Activated T-cell treated with anti-CD3 and anti-CD28 coated beads, Interleukin-2, amount 50 U/mL, for 4 hours (primary cell): ENCODE measurements at regions not wholly inside any gene's neighbourhood (a gene's known extent, or its start where the extent isn't known, plus 50 kb on each side); places are given as distances from the start of the nearest gene placed in this dataset.

Experiments
- ATAC-seq, 2 donors: fragments of 200-7000 bp; cut with Tn5 transposase; one replicate each; pipeline ENCODE4 v1.10.0; 2021
- DNase-seq: peaks from one replicate; pipeline ENCODE4 v3.0.0-alpha.2; 2020
- H3K27me3 Mint-ChIP-seq: one replicate; pipeline ENCODE4 v1.8.0; 2021; ENCODE audit warnings: low read depth, mixed read lengths
- H3K36me3 Mint-ChIP-seq: one replicate; pipeline ENCODE4 v1.8.0; 2022; ENCODE audit warnings: mixed read lengths; ENCODE audit not compliant: insufficient read depth
- H3K4me1 Mint-ChIP-seq: one replicate; pipeline ENCODE4 v1.8.0; 2021; ENCODE audit warnings: low read depth, mixed read lengths
- H3K4me3 Mint-ChIP-seq: one replicate; pipeline ENCODE4 v1.8.0; 2021; ENCODE audit warnings: mild to moderate bottlenecking, moderate library complexity, mixed read lengths
- H3K9me3 Mint-ChIP-seq: one replicate; pipeline ENCODE4 v1.8.0; 2021; ENCODE audit warnings: mixed read lengths

DNA sequence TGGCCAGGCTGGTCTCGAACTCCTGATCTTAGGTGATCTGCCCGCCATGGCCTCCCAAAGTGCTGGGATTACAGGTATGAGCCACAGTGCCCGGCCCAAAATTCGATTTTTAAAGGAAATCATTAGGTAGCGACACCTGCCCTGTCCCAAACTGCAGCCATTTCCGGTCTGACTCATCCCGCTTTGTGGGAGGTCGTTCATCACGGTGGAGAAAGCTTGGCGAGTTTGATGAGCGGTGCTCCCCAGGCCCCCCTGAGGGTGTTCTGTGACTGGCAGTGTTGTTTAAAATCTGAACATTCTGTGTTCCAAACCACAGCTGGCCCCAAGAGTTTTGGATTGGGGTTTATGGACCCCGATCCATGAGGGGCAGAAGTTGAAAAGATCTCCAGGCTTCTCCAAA, 53.0 kb upstream of the GLI2 start:
- no peak overlapping the region for H3K4me3 Mint-ChIP-seq
- peaks cover 12% of the 10 kb centered on the region for H3K27me3 Mint-ChIP-seq
- H3K9me3 Mint-ChIP-seq, result no peaks in the 10 kb centered on the region
- no peak for DNase-seq
- no peak for ATAC-seq
- no peaks in the 10 kb centered on the region for H3K36me3 Mint-ChIP-seq
- H3K4me1 Mint-ChIP-seq, result no peaks in the 10 kb centered on the region

DNA sequence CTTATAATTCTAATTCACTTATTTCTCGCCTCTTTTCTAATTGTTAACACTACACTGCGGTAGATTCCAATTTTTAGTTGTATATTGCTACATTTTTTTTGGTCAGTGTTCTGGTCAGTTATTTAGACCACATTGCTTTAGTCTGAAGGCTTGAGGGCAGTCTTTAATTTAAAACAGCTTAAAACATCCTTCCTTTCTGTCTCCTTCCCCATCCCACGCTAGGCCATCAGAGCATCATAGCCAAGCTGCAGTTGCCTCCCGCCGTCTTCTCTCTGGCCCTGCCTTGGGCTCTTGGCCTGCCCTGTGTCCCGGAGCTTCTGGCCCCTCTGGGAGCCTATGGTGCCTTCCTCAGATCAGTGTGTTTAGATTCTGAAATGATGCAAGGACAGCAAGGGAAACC, 52.6 kb upstream of the GLI2 start:
- ATAC-seq (no peak), DNase-seq (no peak)
- Mint-ChIP-seq H3K4me3 (no peak overlapping the region), H3K4me1 (no peaks in the 10 kb centered on the region), H3K27me3 (peaks cover 12% of the 10 kb centered on the region), H3K9me3 (no peaks in the 10 kb centered on the region), H3K36me3 (no peaks in the 10 kb centered on the region)

DNA sequence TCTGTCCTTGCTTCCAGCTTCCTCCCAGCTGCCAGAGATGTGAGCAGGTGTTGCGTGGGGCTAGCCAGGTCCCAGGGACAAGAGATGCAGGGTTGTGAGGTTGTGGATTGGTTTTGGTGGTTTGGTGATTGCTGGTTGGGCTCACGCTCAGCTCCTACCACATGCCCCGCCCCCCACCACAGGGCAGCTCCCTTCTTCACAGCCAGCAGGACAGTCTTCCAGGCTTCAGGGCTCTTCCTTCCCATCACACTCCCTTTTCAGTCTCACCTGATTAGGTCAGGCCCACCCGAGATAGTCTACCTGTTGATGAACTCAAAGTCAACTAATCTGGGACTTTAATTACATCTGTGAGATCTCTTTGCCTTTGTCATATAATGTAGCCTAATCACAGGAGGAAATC, 52.0 kb upstream of the GLI2 start:
- no peak overlapping the region for H3K4me3 Mint-ChIP-seq
- peaks cover 12% of the 10 kb centered on the region for H3K27me3 Mint-ChIP-seq
- H3K9me3 Mint-ChIP-seq, result no peaks in the 10 kb centered on the region
- no peaks in the 10 kb centered on the region for H3K36me3 Mint-ChIP-seq
- DNase-seq, result no peak
- no peak for ATAC-seq
- no peaks in the 10 kb centered on the region for H3K4me1 Mint-ChIP-seq

DNA sequence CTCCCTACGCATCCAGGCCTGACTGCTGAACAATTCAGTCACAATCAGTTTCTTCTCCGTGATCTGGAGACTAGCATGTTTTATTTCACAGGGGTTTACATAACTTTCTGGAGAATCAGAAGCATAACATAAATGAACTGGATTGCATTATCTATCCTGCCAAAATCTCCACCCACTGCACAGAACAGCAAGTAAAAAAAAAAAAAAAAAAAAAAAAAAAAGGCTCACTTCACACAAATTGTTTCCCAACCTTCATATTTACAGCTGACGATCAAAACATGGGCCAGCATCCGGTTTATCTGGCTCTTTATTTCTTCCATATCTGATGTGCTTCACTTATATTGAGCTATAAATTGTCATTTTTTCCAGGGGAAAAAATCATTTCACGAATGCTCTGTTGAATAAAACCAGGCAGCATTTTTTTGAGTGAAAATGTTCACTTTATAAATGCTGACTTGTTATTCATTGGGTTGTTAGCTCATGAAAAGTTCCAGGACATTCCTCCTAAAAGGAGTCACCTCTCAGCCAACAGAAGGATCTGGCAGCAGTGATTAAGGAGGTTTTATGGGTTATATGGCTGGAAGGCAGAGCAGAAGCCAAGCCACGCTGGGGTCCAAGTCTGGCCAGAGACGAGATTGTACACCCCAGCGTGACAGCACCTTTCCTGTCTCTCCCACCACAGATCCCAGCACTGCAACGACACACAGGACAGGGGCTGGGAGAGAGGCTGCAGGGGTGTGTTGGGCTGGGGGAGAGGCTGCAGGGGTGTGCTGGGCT, 51.2 kb upstream of the GLI2 start:
- Mint-ChIP-seq H3K4me1 (no peaks in the 10 kb centered on the region), H3K36me3 (no peaks in the 10 kb centered on the region), H3K4me3 (no peak overlapping the region), H3K9me3 (no peaks in the 10 kb centered on the region), H3K27me3 (peaks cover 11% of the 10 kb centered on the region)
- DNase-seq, result no peak
- no peak for ATAC-seq

DNA sequence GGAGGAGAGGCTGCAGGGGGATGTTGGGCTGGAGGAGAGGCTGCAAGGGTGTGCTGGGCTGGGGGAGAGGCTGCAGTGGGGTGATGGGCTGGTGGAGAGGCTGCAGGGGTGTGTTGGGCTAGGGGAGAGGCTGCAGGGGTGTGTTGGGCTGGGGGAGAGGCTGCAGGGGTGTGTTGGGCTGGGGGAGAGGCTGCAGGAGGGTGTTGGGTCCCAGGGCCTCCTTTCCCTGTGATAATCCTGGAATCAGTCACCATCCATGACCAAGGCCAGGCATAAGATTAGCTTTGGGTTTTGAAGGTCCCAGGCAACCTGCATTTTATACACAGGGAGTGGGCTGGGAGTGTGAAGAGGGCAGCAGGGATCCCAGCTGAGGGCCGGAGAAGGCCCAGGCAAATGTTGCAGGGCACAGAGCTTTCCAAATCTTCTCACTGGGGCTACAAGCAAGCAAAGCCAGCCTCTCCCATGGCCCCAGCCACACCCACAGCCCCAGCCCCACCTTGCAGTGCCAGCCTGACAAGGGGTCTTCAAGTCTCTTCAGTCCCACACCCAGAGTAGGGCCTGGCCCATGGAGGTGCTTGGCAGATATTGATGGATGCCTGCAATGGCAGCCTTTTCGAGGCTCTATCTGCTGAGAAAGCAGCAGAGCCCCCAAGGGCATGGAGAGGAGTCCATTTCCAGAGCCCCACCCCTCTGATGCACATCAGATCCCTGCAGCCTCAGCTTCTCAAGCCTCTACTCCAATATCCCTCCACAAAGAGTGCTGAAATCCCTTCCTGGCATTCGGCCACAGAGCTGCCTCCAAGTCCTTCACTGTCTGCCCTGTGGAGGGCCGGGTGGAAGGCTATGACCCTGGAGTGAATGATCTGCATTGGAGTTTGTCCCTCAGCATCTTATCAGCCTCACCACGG, 50.3 kb upstream of the GLI2 start:
- H3K4me1 Mint-ChIP-seq, result no peaks in the 10 kb centered on the region
- peaks cover 14% of the 10 kb centered on the region for H3K27me3 Mint-ChIP-seq
- DNase-seq (no peak), ATAC-seq (no peak)
- no peaks in the 10 kb centered on the region for H3K9me3 Mint-ChIP-seq
- no peak overlapping the region for H3K4me3 Mint-ChIP-seq
- no peaks in the 10 kb centered on the region for H3K36me3 Mint-ChIP-seq
